Activated CD4-positive, alpha-beta memory T cell treated with anti-CD3 and anti-CD28 coated beads, Interleukin-2, amount 10 ng/mL, durations not matched to agents 7 days and 5 days (primary cell): ENCODE measurements at regions not wholly inside any gene's neighbourhood (a gene's known extent, or its start where the extent isn't known, plus 50 kb on each side); places are given as distances from the start of the nearest gene placed in this dataset.

ENCODE experiments used
- CTCF ChIA-PET: fragments of 350-600 bp; sonication (Branson Sonifier 250); formaldehyde crosslinking; loops from one replicate; lab custom pipeline; 2021; ENCODE audit warnings: antibody characterized with exemption, inconsistent platforms; lab: Charles Lee
- POLR2A ChIA-PET: fragments of 350-600 bp; sonication (Branson Sonifier 250); formaldehyde crosslinking; loops from one replicate; lab custom pipeline; 2021; ENCODE audit warnings: antibody characterized with exemption; lab: Charles Lee
- DNase-seq: peaks from one replicate; pipeline ENCODE4 v3.0.0-alpha.2; 2020
- H3K27ac Mint-ChIP-seq: one replicate; pipeline ENCODE4 v1.8.0; 2021; ENCODE audit warnings: mild to moderate bottlenecking, mixed read lengths
- H3K27me3 Mint-ChIP-seq: one replicate; pipeline ENCODE4 v1.8.0; 2021; ENCODE audit warnings: mixed read lengths
- H3K36me3 Mint-ChIP-seq: one replicate; pipeline ENCODE4 v1.8.0; 2021; ENCODE audit warnings: low read depth, mixed read lengths
- H3K4me1 Mint-ChIP-seq: one replicate; pipeline ENCODE4 v1.8.0; 2021; ENCODE audit warnings: mixed read lengths
- H3K4me3 Mint-ChIP-seq: one replicate; pipeline ENCODE4 v1.8.0; 2021; ENCODE audit warnings: mild to moderate bottlenecking, mixed read lengths
- H3K9me3 Mint-ChIP-seq: one replicate; pipeline ENCODE4 v1.8.0; 2021; ENCODE audit warnings: mixed read lengths

DNA sequence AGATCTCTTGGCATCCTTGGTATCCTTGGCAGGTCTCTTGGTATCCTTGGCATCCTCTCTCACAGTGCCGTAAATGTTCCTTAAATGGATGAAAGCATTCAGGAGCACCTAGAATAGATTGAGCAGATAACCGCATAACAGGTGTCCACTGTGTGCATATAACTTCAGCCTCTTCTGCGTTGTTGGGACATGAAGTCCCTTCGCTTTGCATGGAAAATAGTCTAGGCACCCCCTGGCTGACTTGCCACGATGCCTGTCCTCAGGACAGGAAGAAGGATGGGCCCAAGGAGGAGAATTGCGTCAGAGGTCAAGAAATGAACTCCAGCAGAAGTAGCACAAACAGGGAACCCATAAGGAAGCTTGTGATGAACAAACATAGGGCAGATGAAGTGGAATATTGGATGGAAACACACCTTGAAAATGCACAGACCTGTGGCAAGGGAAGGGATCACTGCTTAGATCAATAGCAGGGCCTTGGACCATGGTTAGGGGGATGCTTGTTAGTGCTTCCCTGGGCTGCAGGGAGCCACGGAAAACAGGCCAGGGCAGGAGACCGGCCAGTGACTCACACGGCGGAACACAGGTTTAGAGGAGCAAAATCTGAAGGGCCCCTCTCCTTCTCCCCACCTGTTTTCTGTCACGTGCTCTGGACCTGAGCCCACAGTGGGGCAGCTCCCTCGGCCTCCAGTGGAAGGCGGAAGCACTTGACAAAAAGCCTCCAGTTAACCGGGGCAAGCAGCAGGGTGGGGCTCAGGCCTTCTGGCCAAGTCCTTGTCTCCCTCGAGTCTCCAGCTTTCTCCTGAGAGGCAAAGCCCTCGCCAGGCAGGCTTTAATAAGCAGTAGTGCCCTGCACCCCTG is 99.2 kb upstream of the ASAP2 start:
- H3K4me1 Mint-ChIP-seq, result no peaks in the 10 kb centered on the region
- no peaks in the 10 kb centered on the region for H3K27me3 Mint-ChIP-seq
- CTCF ChIA-PET, result no interaction called here
- no peaks in the 10 kb centered on the region for H3K36me3 Mint-ChIP-seq
- no peak overlapping the region for H3K27ac Mint-ChIP-seq
- H3K4me3 Mint-ChIP-seq, result no peak overlapping the region
- POLR2A ChIA-PET, result no interaction called here
- no peak for DNase-seq
- no peaks in the 10 kb centered on the region for H3K9me3 Mint-ChIP-seq

DNA sequence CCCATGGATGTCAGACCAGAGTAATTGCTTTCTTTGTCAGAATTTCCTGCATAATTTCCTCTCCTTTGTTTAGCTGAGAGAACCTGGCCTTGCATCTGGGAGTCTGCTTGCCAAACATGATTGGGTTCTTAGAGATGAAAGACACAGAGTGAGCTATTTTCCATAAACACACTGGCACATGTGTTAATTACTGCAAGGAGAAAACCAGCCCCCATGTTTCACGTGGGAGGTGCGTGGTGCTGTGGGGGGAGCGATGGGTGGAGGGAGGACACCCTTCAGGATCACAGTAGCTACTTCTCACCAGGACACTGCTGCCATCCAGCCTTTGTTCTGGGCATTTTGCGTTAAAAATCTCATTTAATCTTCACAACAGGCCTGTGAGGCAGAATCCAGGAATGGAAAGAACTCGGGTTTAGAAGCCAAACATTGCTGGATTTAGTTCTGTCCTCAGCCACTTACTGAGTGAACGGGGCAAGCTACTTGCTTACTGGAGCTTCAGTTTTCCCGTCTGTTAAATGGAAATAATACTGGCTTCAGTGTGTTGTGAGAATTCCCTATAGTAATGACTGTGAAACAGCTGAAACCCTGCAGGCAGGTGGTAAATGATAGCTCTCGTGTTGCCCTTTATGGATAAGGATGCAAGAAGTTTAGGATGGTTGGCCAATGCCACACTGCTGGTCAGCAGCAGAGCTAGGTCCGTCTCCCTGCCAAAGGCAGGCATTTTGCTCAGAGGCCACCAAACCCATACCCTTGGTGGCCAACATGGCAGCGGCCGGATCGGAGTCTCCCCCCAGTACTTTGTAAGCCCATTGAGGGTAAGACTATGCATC is 100.1 kb upstream of the ASAP2 start:
- H3K9me3 Mint-ChIP-seq, result no peaks in the 10 kb centered on the region
- H3K36me3 Mint-ChIP-seq, result no peaks in the 10 kb centered on the region
- no peaks in the 10 kb centered on the region for H3K4me1 Mint-ChIP-seq
- H3K27ac Mint-ChIP-seq, result no peak overlapping the region
- DNase-seq, result no peak
- H3K27me3 Mint-ChIP-seq, result no peaks in the 10 kb centered on the region
- ChIA-PET POLR2A (no interaction called here), CTCF (no interaction called here)
- no peak overlapping the region for H3K4me3 Mint-ChIP-seq

DNA sequence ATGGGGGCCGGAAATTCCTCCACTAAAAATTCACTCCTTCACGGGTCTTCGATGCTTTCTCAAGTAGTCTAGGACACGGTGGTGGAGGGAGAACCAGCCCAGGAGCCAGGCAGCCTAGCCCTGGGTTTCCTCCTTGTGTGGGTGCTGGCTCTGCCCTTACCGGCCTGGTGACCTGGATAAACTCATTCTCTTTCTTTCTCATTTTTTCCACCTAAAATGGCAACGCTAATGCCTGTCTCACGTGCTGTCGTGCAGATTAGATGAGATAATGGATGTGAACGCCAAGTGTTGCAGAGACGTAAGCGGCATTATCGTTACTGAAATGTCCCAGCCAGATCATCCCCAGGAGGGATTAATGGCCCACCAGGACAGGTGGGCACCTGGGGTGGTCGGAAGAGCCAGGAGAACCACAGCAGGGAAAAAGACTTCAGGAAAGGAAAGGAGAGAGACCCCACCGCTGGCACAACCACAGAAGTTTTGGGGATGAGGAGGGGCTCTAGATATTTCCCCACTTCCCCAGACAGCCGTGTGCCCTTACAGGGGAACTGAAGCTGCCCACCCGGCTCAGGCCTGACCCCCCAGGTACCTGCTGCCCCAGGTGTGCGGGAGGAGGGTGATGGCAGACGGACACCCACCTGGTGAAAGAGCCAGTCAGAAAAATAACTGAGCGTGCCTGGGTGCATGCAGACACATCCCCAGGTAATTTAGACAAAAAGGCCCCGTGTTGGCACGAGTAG is 100.8 kb upstream of the ASAP2 start:
- no peaks in the 10 kb centered on the region for H3K9me3 Mint-ChIP-seq
- no peaks in the 10 kb centered on the region for H3K36me3 Mint-ChIP-seq
- peaks cover 2% of the 10 kb centered on the region for H3K27me3 Mint-ChIP-seq
- H3K4me3 Mint-ChIP-seq, result no peak overlapping the region
- CTCF ChIA-PET, result no interaction called here
- no peaks in the 10 kb centered on the region for H3K4me1 Mint-ChIP-seq
- H3K27ac Mint-ChIP-seq, result no peak overlapping the region
- POLR2A ChIA-PET, result no interaction called here
- no peak for DNase-seq

DNA sequence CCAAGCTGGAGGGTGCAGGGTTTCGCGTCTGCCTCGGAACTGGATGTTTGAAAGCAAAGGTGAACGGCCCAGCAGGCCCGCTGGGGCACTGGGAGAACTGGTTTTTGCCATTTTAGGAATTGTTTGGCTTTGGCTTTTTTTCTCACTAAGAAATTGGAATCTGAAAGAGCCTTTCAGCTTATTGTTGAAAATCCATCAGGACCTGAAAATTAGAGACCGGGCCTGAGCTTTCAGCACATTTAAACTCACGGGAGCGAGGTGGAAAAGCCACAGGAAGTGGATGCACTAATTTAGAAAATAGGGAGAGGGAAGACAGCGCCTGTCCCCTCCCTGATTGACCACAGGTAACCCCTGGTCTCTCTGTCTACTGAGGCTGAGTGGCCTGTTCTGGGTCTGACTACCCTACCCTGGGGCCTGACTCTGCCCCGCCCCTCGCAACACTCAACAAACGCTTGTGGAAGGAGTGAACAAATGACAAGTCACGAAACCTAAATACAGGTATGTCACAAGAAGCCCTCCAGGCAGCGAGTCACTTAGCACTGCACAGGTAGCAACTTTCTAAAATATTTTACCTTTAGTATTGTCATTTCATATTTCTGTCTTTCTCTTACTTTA is 100.3 kb upstream of the MBOAT2 start:
- H3K4me1 Mint-ChIP-seq, result no peaks in the 10 kb centered on the region
- H3K36me3 Mint-ChIP-seq, result no peaks in the 10 kb centered on the region
- no peak for DNase-seq
- no peaks in the 10 kb centered on the region for H3K9me3 Mint-ChIP-seq
- CTCF ChIA-PET, result no interaction called here
- no peak overlapping the region for H3K27ac Mint-ChIP-seq
- H3K4me3 Mint-ChIP-seq, result no peak overlapping the region
- H3K27me3 Mint-ChIP-seq, result peaks cover 2% of the 10 kb centered on the region
- POLR2A ChIA-PET, result no interaction called here

DNA sequence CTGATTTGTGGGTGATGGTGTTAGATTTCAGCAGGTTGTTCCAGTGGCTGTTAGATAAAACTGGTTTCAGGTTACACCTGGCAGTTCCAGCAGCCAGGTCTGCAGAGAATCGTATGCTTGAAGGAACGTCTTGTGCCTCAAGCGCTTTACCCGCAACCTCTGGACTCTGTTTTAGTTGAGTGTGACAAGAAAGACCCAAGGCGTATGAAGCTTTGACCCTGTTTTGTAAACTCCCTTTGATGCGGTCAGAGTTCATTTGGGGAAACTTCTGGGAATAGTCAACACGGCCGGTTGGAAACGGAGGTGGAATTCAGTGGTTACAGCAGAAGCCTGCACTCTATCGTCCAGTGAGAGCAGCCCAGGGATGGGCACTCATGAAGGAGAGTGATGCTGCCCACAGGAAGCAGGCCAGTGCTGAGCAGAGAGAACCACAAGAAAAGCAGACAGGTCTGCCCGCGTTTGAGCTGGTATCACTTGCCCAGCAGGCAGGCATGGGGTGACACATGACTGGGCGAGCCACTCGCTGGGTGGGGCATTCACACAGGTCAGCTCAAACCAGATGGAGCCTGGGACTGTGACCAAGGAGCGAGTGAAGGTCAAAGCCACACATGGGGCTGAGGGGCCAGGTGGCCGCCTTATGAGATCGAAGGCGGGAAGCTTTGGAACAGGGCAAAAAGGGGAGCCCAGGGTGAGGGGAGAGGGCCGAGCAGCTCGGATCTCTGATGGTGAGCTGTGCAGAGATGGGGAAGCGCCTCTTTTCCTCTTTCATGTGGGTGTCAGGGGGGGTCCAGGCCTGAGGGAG is 99.6 kb upstream of the MBOAT2 start:
- H3K36me3 Mint-ChIP-seq, result no peaks in the 10 kb centered on the region

DNA sequence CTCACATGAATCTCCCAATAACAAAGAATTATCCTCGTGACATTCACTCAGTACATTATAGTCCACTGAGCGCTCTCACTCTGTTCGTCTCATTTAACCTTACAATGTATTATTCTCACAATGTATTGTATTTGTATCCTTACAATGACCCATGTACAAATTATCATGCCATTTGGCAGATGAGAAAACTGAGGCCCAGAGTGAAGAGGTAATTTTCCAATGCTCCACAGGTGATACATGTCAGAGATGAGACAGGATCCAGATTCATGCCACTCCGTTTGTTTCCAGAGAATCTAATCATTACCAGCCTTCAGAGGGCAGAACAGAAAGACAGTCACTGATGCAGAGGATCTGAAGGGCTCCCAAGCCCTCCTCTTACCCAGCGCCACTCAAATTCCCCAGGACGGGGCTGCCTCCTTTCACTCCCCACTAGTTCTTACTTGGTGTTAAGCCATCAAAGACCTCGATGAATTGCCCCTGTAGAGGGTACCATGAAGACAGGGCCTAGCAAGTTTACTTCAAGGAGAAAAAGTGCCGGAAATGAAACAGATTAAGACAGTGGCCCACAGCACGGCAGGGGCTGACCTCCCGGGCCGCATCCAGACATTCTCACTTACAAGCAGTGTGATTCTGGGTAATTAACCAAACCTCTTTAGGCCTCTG is 98.4 kb upstream of the MBOAT2 start:
- POLR2A ChIA-PET, result no interaction called here
- Mint-ChIP-seq H3K4me1 (no peaks in the 10 kb centered on the region), H3K27me3 (peaks cover 7% of the 10 kb centered on the region), H3K27ac (no peak overlapping the region), H3K36me3 (no peaks in the 10 kb centered on the region), H3K9me3 (no peaks in the 10 kb centered on the region), H3K4me3 (no peak overlapping the region)
- CTCF ChIA-PET, result interaction anchor here (0.5 kb wide), 1 partner anchor 12 kb away, joined by 4 read pairs; no protein-coding TSS in a partner anchor
- DNase-seq, result no peak

More for the DNA sequence above, 99.6 kb upstream of the MBOAT2 start:
- H3K9me3 Mint-ChIP-seq, result no peaks in the 10 kb centered on the region
- H3K27ac Mint-ChIP-seq, result no peak overlapping the region
- no peak for DNase-seq
- no peak overlapping the region for H3K4me3 Mint-ChIP-seq
- no peaks in the 10 kb centered on the region for H3K4me1 Mint-ChIP-seq
- ChIA-PET POLR2A (no interaction called here), CTCF (no interaction called here)
- H3K27me3 Mint-ChIP-seq, result peaks cover 4% of the 10 kb centered on the region

DNA sequence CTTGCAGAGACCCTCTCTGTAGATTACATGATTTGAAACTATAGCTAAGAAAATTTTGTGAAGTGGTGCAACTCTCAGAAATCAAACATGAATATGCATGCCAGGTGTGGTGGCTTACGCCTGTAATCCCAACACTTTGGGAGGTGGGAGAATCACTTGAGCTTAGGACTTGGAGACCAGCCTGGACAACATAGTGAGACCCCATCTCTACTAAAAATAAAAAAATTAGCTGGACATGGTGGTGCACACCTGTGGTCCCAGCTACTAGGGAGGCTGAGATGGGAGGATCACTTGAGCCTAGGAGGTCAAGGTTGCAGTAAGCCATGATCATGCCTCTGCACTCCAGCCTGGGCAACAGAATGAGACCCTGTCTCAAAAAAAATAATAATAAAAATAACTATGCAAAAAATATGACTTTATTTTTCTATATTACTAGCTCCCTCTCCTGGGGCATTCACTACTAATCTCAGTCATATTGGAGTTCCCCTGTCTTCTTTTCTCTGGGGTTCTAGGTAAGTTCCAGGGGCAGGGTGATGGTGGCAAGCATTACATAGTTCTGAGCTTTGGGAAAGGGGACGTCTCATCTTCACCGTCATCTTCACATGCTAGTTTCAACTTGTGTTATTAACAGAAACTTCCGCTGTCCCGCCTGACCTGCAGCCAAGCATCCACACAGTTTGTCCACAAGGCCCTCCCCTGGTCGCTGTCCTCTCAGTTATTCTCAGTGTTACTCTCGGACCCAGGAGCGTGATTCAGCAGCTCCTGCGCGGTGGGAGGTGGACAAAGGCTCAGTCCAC is 96.8 kb upstream of the MBOAT2 start:
- Mint-ChIP-seq H3K27ac (no peak overlapping the region), H3K27me3 (peaks cover 9% of the 10 kb centered on the region), H3K9me3 (no peaks in the 10 kb centered on the region), H3K36me3 (no peaks in the 10 kb centered on the region), H3K4me1 (no peaks in the 10 kb centered on the region), H3K4me3 (no peak overlapping the region)
- no peak for DNase-seq
- ChIA-PET POLR2A (no interaction called here), CTCF (no interaction called here)

DNA sequence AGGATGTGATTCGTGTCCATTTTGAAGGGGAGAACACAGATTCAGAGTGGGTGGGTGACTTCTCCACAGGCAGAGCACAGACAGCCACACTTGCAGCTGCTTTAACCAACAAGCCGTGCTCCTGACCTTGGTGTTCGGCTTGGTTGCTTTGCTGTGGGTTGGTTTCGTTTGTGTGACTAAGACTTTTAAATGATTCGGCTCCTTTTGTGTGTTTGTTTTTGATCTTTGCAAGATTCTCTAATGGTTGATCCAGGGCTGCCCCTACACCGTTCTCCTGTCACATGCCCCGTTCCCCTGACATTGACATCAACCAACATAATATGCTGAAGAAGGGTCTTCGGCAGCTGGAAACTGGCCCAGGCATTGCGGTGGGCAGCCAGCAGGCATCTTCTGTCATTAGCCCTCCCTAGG is 95.9 kb upstream of the MBOAT2 start:
- no peak overlapping the region for H3K27ac Mint-ChIP-seq
- H3K36me3 Mint-ChIP-seq, result no peaks in the 10 kb centered on the region
- DNase-seq, result no peak
- H3K4me1 Mint-ChIP-seq, result no peaks in the 10 kb centered on the region
- ChIA-PET POLR2A (no interaction called here), CTCF (no interaction called here)
- H3K9me3 Mint-ChIP-seq, result no peaks in the 10 kb centered on the region
- no peak overlapping the region for H3K4me3 Mint-ChIP-seq
- H3K27me3 Mint-ChIP-seq, result peaks cover 10% of the 10 kb centered on the region

DNA sequence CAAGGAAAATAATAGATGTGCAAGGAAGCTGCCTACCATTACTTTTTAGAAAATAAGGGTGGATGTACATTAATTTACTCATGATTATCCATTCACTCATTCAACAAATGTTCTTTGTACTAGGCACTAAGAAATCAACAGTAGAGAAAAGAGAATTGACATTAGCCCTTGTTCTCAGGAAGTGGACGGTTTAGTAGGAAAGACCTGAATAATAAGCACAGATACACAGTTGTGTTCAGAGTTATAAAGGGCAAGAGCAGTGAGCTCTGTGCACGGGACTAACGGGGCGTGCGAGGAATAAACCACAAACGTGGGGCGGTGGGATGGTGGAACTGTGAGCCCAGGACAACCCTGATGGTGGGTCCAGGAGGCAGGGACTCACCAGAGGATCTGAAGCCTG is 94.4 kb upstream of the MBOAT2 start:
- Mint-ChIP-seq H3K4me3 (no peak overlapping the region), H3K4me1 (no peaks in the 10 kb centered on the region), H3K36me3 (no peaks in the 10 kb centered on the region), H3K9me3 (no peaks in the 10 kb centered on the region), H3K27ac (no peak overlapping the region), H3K27me3 (peaks cover 14% of the 10 kb centered on the region)
- DNase-seq, result no peak
- POLR2A ChIA-PET, result no interaction called here
- CTCF ChIA-PET, result no interaction called here

DNA sequence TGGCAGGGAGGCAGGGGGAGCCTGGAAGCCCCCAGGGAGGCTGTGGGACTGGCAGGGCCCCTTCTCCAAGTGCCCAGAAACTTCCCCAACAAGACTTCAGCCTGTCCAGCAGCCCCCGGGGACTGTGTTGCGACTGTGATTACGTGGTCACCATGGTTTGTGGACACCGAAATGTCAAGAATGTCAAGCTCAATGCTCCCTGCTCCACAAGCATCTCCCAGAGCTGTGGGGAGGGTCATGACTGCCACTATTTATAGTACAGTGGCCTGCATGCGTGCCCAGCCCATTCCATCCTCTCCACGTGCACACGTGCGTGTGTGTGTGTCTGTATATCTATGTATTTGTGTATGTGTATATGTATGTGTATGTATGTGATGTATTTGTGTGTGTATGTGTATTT is 93.8 kb upstream of the MBOAT2 start:
- no peak overlapping the region for H3K27ac Mint-ChIP-seq
- no peak overlapping the region for H3K4me3 Mint-ChIP-seq
- DNase-seq, result no peak
- ChIA-PET CTCF (no interaction called here), POLR2A (no interaction called here)
- no peaks in the 10 kb centered on the region for H3K4me1 Mint-ChIP-seq
- H3K36me3 Mint-ChIP-seq, result no peaks in the 10 kb centered on the region
- no peaks in the 10 kb centered on the region for H3K9me3 Mint-ChIP-seq
- peaks cover 14% of the 10 kb centered on the region for H3K27me3 Mint-ChIP-seq

DNA sequence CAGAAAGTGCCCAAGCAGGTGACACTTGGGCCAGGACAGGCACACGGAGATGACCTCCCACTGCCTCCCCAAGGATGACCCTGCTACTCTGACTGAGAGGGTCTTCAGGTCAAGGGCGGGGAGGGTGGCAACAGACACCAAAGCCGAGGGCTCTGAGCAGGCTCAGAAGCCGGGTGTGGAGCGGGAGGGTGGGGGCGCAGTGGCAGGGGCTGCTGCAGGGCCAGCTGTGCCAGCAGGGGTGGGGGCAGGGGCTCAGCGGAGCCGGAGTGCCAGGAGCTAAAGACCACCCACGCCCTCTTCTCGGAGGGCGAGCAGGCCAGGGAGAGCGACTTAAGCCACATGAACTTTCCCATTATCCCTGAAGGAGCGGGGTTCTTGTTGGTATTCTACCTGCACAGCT is 93.3 kb upstream of the MBOAT2 start:
- Mint-ChIP-seq H3K27me3 (peaks cover 14% of the 10 kb centered on the region), H3K4me1 (no peaks in the 10 kb centered on the region), H3K9me3 (no peaks in the 10 kb centered on the region), H3K36me3 (no peaks in the 10 kb centered on the region), H3K27ac (no peak overlapping the region), H3K4me3 (no peak overlapping the region)
- CTCF ChIA-PET, result no interaction called here
- DNase-seq, result no peak
- POLR2A ChIA-PET, result no interaction called here
